Activated CD4-positive, alpha-beta T cell treated with anti-CD3 and anti-CD28 coated beads for 4 hours (primary cell): ENCODE measurements at regions not wholly inside any gene's neighbourhood (a gene's known extent, or its start where the extent isn't known, plus 50 kb on each side); places are given as distances from the start of the nearest gene placed in this dataset.
"Not testable (repeated sequence)": the region's sequence is repeated elsewhere in the genome, so short reads cannot be mapped to it uniquely, and the experiment has no call there.

ENCODE experiments used
- DNase-seq, 2 donors: peaks; one replicate each; pipeline ENCODE4 v3.0.0-alpha.2; 2020

- DNase-seq, result no peak
Measured at GRCh38 chr14:76264384-76264783, 111.6 kb upstream of the ESRRB start.

GRCh38 chr14:76267322-76268046 lies 108.5 kb upstream of the ESRRB start:
- peak; percentile 3 to 5 for DNase-seq

GRCh38 chr14:76268047-76268431 lies 107.9 kb upstream of the ESRRB start:
- no peak for DNase-seq

DNA sequence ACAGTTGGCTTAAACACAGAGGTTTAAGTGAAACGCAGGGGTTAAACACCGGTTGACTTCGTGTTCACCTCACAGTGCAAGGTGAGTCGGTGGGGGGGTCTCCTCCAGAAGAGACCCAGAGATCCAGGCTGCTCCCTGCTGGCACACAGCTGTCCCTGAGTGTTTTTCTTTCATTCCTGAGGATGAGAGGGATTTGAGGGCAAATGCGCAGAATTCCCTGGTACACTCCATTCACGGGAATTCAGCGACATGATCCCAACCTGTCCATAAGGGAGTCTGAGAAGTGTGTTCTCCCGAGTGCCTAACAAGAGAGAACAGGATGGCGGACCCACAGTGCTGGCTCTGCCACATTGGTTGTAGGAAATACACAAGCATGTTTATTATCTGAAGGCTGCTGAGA lies 107.2 kb upstream of the ESRRB start:
- no peak for DNase-seq

DNA sequence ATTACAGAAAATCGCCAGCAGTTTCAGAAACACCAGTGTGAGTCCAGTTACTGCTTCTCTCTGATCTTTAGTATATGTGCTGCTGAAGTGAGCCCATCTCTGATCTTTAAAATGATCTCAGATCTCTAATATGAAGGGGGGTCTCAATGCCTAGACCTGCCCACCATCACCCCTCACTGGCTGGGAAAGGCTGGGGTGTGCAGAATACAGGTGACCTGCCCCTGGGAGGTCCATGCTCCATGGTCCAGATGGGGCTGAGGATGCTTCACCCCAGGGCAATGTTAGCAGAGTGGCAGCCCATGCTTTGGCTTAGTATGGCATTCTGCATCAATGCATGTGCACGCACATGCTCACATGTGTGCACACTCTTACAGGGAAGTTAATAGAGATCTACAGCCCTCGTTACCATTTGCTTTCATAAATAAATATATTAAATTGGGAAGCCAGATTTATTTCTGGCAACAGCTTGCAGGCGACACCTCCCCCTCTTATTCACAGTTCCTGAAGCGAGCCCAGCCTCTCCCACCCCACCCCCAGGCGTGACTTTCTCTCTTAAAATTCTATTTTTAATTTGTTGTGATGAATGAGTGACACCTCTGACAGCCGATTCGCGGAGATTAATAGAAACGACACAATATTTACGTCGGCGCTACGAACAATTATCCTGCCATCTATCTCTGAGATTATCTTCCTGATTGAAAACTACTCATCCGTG lies 104.7 kb upstream of the ESRRB start:
- DNase-seq, result no peak

GRCh38 chr14:76272349-76272748 lies 103.6 kb upstream of the ESRRB start:
- no peak for DNase-seq

DNA sequence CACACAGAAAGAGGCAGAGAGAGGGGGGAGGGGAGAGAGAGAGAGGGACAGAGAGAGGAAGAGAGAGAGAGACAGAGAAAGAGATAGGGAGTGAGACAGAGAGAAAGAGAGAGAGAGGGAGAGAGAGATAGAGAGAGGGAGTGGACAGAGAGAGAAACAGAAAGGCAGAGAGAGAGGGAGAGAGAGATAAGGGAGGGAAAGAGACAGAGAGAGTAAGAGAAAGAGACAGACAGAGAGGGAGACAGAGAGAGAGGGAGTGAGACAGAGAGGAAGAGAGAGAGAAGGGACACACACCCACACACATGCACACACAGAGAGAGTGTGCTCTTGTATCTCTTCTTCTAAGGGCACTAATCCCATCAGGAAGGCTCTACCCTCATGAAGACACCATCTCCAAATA lies 103.2 kb upstream of the ESRRB start:
- no peak for DNase-seq

GRCh38 chr14:76273346-76273745 lies 102.6 kb upstream of the ESRRB start:
- DNase-seq, result no peak

DNA sequence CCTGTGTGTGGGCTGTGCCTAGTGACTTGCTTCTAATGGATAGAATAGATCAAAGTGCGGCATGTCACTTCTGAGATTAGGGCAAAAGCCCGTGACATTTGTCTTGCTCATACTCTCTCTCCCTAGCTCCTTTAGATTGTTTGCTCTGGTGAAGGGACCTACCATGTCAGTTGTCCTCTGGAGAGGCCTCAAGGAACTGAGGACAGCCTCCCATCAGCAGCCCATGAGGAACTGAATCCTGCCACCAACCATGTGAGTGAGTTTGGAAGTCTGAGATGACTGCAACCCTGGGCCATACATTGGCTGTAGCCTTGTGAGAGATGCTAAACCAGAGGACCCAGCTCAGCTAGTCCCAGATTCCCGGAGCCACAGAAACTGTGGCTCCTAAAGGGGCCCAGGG lies 101.6 kb upstream of the ESRRB start:
- no peak for DNase-seq

DNA sequence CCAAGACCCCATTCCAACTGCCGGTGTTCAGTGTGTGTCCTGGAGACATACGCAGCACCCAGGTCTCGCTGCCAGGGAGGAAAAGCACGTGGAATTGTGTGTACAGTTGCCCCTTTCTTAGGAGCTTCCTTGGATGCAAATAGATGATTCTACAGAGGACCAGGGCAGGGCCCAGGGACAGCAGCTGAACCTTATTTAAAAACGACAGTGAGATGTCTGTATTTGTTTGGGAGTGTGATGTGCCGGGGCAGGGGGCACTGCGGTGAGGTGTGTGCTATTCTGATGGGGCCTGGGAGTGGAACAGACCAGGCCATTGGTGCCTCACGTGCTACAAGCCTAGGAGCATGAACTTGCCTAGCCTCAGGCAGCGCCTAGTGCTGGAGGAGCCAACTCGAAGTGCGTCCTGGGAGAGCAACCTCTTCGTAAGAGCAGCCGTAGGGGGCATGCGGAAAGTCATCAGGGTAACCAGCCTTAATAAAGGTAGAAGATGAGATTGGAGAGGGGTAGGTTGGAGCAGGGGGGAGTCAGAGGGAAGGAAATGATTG lies 98.3 kb upstream of the ESRRB start:
- no peak for DNase-seq

GRCh38 chr14:76280221-76280620 lies 95.7 kb upstream of the ESRRB start:
- no peak for DNase-seq

DNA sequence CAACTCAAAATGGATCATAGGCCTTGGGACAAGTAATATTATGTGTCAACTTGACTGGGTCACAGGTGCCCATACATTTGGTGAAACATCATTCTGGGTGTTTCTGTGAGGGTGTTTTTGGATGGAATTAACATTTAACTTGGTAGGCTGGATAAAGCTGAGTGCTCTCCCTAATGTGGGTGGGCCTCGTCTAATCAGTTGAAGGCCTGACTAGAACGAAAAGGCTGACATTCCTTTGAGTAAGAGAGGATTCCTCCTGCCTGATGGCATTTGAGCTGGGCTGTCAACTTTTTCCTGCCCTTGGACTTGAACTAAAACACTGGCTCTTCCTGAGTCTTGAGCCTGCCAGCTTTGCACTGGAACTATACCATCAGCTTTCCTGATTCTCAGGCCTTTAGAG lies 93.4 kb upstream of the ESRRB start:
- DNase-seq, result no peak

GRCh38 chr14:76287063-76287462 lies 88.9 kb upstream of the ESRRB start:
- no peak for DNase-seq

GRCh38 chr14:76289276-76289675 lies 86.7 kb upstream of the ESRRB start:
- no peak for DNase-seq

GRCh38 chr14:76292561-76292960 lies 83.4 kb upstream of the ESRRB start:
- DNase-seq, result no peak

- DNase-seq, result no peak
Measured at GRCh38 chr14:76293221-76293620, 82.7 kb upstream of the ESRRB start.

DNA sequence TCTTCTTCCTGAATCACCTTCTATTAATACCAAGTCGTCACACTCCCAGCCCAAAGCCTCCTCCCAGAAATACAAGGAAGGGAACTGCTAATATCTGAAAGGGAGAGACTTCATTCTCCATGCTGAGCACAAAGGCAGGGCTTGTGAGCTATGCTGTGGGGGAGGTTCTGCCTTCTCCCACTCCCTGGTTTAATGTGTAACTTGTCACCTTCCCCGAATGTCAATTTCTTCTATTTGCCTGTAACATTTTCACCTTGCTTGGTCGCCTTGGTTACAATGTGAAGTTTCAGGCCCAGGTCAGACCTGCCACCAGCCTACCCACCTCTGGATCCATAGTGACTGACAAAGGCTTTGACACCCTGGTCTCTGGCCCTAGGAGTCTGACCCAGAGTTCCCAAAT lies 82.0 kb upstream of the ESRRB start:
- no peak for DNase-seq

GRCh38 chr14:76294876-76295275 lies 81.1 kb upstream of the ESRRB start:
- no peak for DNase-seq

DNA sequence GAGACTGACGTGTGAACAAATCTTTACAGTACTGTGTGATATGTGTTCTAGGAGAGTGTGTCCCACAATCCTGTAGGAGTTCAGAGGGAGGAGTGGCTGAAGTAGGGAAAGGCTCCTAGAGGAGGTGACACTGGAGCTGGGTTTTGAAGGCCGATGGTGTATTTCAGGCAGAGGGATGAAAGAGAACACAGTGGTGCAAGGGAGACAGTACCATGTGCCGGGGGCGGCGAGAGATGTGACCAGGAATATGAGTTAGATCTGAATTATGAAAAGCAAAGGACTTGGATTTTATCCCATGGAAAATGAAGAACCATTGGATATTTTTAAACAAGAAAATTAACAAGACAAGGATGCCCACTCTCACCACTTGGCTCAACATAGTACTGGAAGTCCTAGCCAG lies 77.0 kb upstream of the ESRRB start:
- no peak for DNase-seq

DNA sequence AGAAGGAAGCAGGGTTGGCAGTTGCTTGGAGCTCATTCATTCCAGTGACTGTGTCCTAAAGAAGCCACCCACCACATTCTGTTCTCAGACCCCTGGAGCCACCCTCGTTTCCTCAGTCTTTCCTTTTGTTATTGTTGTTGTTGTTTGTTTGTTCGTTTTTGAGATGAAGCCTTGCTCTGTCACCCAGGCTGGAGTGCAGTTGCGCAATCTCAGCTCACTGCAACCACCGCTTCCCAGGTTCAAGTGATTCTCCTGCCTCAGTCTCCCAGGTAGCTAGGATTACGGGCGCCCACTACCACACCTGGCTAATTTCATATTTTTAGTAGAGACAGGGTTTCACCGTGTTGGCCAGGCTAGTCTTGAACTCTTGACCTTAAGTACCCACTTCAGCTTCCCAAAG lies 72.7 kb upstream of the ESRRB start:
- not testable (repeated sequence) for DNase-seq

GRCh38 chr14:76304536-76305267 lies 71.2 kb upstream of the ESRRB start:
- DNase-seq, result no peak

GRCh38 chr14:76305268-76305826 lies 70.6 kb upstream of the ESRRB start:
- DNase-seq, result no peak

- DNase-seq, result no peak
Measured at GRCh38 chr14:76306131-76306530, 69.8 kb upstream of the ESRRB start.
